K562 (cell line): ENCODE measurements at regions not wholly inside any gene's neighbourhood (a gene's known extent, or its start where the extent isn't known, plus 50 kb on each side); places are given as distances from the start of the nearest gene placed in this dataset.

Experiments
- ATAC-seq: fragments of 200-7000 bp; cut with Tn5 transposase; 3 replicates; pipeline ENCODE4 v1.9.1; 2020; ENCODE audit warnings: moderate library complexity
- BruUV-seq: library from RNA; stranded (reverse); fragments of 400-500 nt; replicated peaks from 2 replicates; lab custom pipeline; 2021; lab: Mats Ljungman, UMichigan
- CTCF ChIA-PET: fragments of 300-600 bp; formaldehyde crosslinking; extraction: SDS; loops from one replicate; lab custom pipeline; 2021; ENCODE audit warnings: low intra/inter-chr PET ratio; lab: Yijun Ruan, JAX
- POLR2A ChIA-PET: fragments of 300-600, 350-650 bp; sonication (Branson Sonifier 250); formaldehyde crosslinking; extraction: SDS; loops from one replicate; lab custom pipeline; 2021; ENCODE audit warnings: antibody characterized with exemption, inconsistent platforms; lab: Yijun Ruan, JAX
- DNase-seq, 4 experiments: peaks; one replicate each; pipeline versions ENCODE4 v3.0.0 to v3.0.0-alpha.2; 2011 to 2018; ENCODE audit warnings: low spot score in 3 of 4, mixed read lengths in 3 of 4; ENCODE audit errors: extremely low read depth in 1 of 4
- FAIRE-seq: peaks from 2 replicates; lab custom pipeline; 2011; peaks lifted over from hg19 to GRCh38; lab: Jason Lieb, UNC
- H2AFZ ChIP-seq: 2 replicates; pipeline ENCODE4 v1.6.0; 2011; ENCODE audit warnings: low read depth, low read length, control low read depth, inconsistent platforms
- H3K27ac ChIP-seq: fragments of 200-600 bp; 3 replicates; pipeline ENCODE4 v1.8.0; 2011; ENCODE audit warnings: low read depth, mild to moderate bottlenecking, control low read depth, inconsistent platforms, low read length, moderate library complexity, mixed read lengths; ENCODE audit errors: extremely low read depth
- H3K27me3 ChIP-seq, 2 experiments: fragments of 300-600 bp in 1 of 2; 2 replicates in 1 of 2; 3 replicates in 1 of 2; pipeline versions ENCODE4 v1.6.0 to v1.8.0; 2011; ENCODE audit warnings: inconsistent platforms in 2 of 2, low read length in 2 of 2, mild to moderate bottlenecking in 1 of 2, mixed read lengths in 1 of 2, moderate library complexity in 1 of 2; ENCODE audit not compliant: control insufficient read depth in 2 of 2, insufficient read depth in 2 of 2
- H3K36me3 ChIP-seq: fragments of 300-600 bp; 3 replicates; pipeline ENCODE4 v1.8.0; 2011; ENCODE audit warnings: mild to moderate bottlenecking, low read length, inconsistent platforms; ENCODE audit not compliant: control insufficient read depth, insufficient read depth
- H3K4me1 ChIP-seq, 2 experiments: fragments of 200-600 bp in 1 of 2; replicated peaks in 1 of 2; 2 replicates in 1 of 2; 3 replicates in 1 of 2; pipeline versions ENCODE4 v1.5.1 to v1.8.0; 2011; ENCODE audit warnings: inconsistent platforms in 2 of 2, low read length in 2 of 2, mild to moderate bottlenecking in 1 of 2, mixed read lengths in 1 of 2, moderate library complexity in 1 of 2; ENCODE audit not compliant: control insufficient read depth in 2 of 2, insufficient read depth in 2 of 2
- H3K4me2 ChIP-seq: 2 replicates; pipeline ENCODE4 v1.6.1; 2011; ENCODE audit warnings: low read length, control low read depth, inconsistent platforms, mixed read lengths; ENCODE audit not compliant: insufficient read depth
- H3K4me3 ChIP-seq: fragments of 200-600 bp; sonication (generic), shearing (Covaris generic); 2 replicates; pipeline ENCODE4 v1.5.1; 2016; ENCODE audit warnings: control low read depth, inconsistent platforms
- H3K79me2 ChIP-seq: fragments of 200-600 bp; 3 replicates; pipeline ENCODE4 v1.8.0; 2011; ENCODE audit warnings: low read length, inconsistent platforms; ENCODE audit not compliant: control insufficient read depth, insufficient read depth
- H3K9ac ChIP-seq, 2 experiments: 2 replicates each; pipeline versions ENCODE4 v1.6.0 to v1.6.1; 2011; ENCODE audit warnings: low read depth in 2 of 2, low read length in 2 of 2, control low read depth in 1 of 2, inconsistent platforms in 1 of 2, mild to moderate bottlenecking in 1 of 2, mixed read lengths in 1 of 2; ENCODE audit not compliant: insufficient read depth in 1 of 2
- H3K9me1 ChIP-seq: one replicate; pipeline ENCODE4 v1.6.0; 2011; ENCODE audit warnings: inconsistent platforms, mild to moderate bottlenecking, low read length, moderate library complexity; ENCODE audit not compliant: control insufficient read depth, insufficient read depth
- H3K9me3 ChIP-seq: replicated peaks from 2 replicates; pipeline ENCODE4 v1.5.1; 2011; ENCODE audit warnings: low read depth, low read length, inconsistent platforms; ENCODE audit not compliant: control insufficient read depth, insufficient read depth
- H4K20me1 ChIP-seq: replicated peaks from 2 replicates; pipeline ENCODE4 v1.6.1; 2011; ENCODE audit warnings: low read length, inconsistent platforms, mixed read lengths; ENCODE audit not compliant: control insufficient read depth, insufficient read depth
- EZH2 ChIP-seq: IDR thresholded peaks from 2 replicates; pipeline ENCODE4 v1.6.1; 2012; ENCODE audit warnings: low read depth, mild to moderate bottlenecking, inconsistent platforms, low read length, borderline replicate concordance
- XRCC5 ChIP-seq: fragments of 200-400 bp; formaldehyde crosslinking; IDR thresholded peaks from 2 replicates; pipeline ENCODE4 v1.6.1; 2017; ENCODE audit warnings: low read depth, mild to moderate bottlenecking, low read length
- ZNF347 ChIP-seq: fragments of 450-650 bp; formaldehyde crosslinking; IDR thresholded peaks from 2 replicates; pipeline ENCODE4 v1.4.0; 2020; ENCODE audit warnings: low read depth, mild to moderate bottlenecking, moderate library complexity
- ZNF354B ChIP-seq: fragments of 250-450 bp; sonication (Bioruptor Pico); IDR thresholded peaks from 2 replicates; pipeline ENCODE4 v1.4.0; 2020
- ZNF408 ChIP-seq: fragments of 250-450 bp; sonication (Bioruptor Pico); IDR thresholded peaks from 2 replicates; pipeline ENCODE4 v1.4.0; 2020; ENCODE audit warnings: low read depth, mild to moderate bottlenecking, moderate library complexity
- WGBS: fragments of 100-300 bp; shearing (Covaris generic); methylation state at CpG from one replicate; pipeline ENCODE4 v1.1.6; 2016; ENCODE audit warnings: low coverage, mixed read lengths; ENCODE audit not compliant: insufficient coverage; ENCODE audit errors: missing lambda C conversion rate; 5-methylcytosine and 5-hydroxymethylcytosine counted together
- in situ Hi-C: fragments of 300-500 bp; cut with MboI; formaldehyde crosslinking; loops from 4 replicates; pipeline ENCODE4 v1.15.0; 2018; ENCODE audit warnings: inconsistent platforms, mixed read lengths
- intact Hi-C: fragments of 100-400 bp; cut with micrococcal nuclease; formaldehyde crosslinking; loops from 2 replicates; pipeline ENCODE4 v1.14.2; 2022

GRCh38 chr1:81563632-81564031 lies 237.1 kb upstream of the ADGRL2 start:
- Histone ChIP-seq H4K20me1 (no peaks in the 10 kb centered on the region), H3K9me3 (no peaks in the 10 kb centered on the region), H3K79me2 (no peaks in the 10 kb centered on the region), H3K4me1 (no peaks in the 10 kb centered on the region), H3K4me2 (no peak overlapping the region), H3K4me3 (no peak overlapping the region), H3K27ac (no peak overlapping the region), H3K36me3 (no peaks in the 10 kb centered on the region), H3K27me3 (no peaks in the 10 kb centered on the region), H3K9me1 (no peaks in the 10 kb centered on the region), H2AFZ (no peak overlapping the region), H3K9ac (no peak overlapping the region)
- ChIA-PET POLR2A (no interaction called here), CTCF (no interaction called here)
- DNase-seq (no peak), FAIRE-seq (no peak), ATAC-seq (no peak)
- intact Hi-C loops (no loop called here), in situ Hi-C loops (loop anchor here (25.0 kb wide), 1 partner anchor 601 kb away; no protein-coding TSS in a partner anchor)
- no TSS peak for BruUV-seq
- TF ChIP-seq ZNF354B (CRISPR knock-in tag) (no peak), EZH2 (no peak), ZNF347 (CRISPR knock-in tag) (no peak), ZNF408 (CRISPR knock-in tag) (no peak)

GRCh38 chr1:81562934-81563333 lies 237.8 kb upstream of the ADGRL2 start:
- Histone ChIP-seq H3K9me1 (no peaks in the 10 kb centered on the region), H3K27ac (no peak overlapping the region), H3K27me3 (no peaks in the 10 kb centered on the region), H3K36me3 (no peaks in the 10 kb centered on the region), H3K9ac (no peak overlapping the region), H3K4me3 (no peak overlapping the region), H2AFZ (no peak overlapping the region), H3K4me1 (no peaks in the 10 kb centered on the region), H3K9me3 (no peaks in the 10 kb centered on the region)
- no peak for DNase-seq
- POLR2A ChIA-PET: no interaction called here
- WGBS: 0% methylated on average over 3 of the region's 3 CpGs
- no peak for FAIRE-seq
- CTCF ChIA-PET: no interaction called here
- no peak for ATAC-seq
- intact Hi-C loops: no loop called here
- no peak for TF ChIP-seq XRCC5
- TF ChIP-seq, all 486 proteins: peak for 0
- Histone ChIP-seq H4K20me1 (no peaks in the 10 kb centered on the region), H3K4me2 (no peak overlapping the region), H3K79me2 (no peaks in the 10 kb centered on the region)
- no TSS peak for BruUV-seq
- in situ Hi-C loops: loop anchor here (25.0 kb wide), 1 partner anchor 601 kb away; no protein-coding TSS in a partner anchor
